RCC 7860 (cell line): ENCODE measurements at regions not wholly inside any gene's neighbourhood (a gene's known extent, or its start where the extent isn't known, plus 50 kb on each side); places are given as distances from the start of the nearest gene placed in this dataset.
A peak's percentile ranks its signal among the peaks of the same experiment; 100 is the strongest.

Source experiments
- DNase-seq: peaks from one replicate; pipeline ENCODE4 v3.0.0-alpha.2; 2015; ENCODE audit warnings: low spot score
- FAIRE-seq: peaks from 2 replicates; lab custom pipeline; 2012; peaks lifted over from hg19 to GRCh38; lab: Jason Lieb, UNC

DNA sequence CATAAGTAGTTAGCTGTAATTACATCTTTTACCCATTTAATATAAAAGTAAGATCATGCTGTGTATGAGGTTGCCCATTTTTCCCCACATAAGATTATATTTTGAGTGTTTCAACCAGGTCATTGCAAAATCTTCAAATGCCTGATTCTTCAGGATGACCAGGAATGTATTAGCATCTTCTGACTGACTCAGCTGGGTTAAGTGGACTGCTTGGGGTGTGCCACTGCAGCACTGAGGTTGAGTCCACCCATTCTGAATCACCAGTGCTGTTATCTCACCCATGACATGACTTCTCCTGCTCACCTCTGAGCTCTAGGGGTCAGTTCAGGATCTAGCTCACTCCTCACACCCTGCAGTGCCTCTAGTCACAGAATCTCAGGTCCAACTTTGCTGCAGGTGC is 576.7 kb upstream of the ZEB2 start:
- FAIRE-seq = peak; percentile 87
- DNase-seq = peak; percentile 86

DNA sequence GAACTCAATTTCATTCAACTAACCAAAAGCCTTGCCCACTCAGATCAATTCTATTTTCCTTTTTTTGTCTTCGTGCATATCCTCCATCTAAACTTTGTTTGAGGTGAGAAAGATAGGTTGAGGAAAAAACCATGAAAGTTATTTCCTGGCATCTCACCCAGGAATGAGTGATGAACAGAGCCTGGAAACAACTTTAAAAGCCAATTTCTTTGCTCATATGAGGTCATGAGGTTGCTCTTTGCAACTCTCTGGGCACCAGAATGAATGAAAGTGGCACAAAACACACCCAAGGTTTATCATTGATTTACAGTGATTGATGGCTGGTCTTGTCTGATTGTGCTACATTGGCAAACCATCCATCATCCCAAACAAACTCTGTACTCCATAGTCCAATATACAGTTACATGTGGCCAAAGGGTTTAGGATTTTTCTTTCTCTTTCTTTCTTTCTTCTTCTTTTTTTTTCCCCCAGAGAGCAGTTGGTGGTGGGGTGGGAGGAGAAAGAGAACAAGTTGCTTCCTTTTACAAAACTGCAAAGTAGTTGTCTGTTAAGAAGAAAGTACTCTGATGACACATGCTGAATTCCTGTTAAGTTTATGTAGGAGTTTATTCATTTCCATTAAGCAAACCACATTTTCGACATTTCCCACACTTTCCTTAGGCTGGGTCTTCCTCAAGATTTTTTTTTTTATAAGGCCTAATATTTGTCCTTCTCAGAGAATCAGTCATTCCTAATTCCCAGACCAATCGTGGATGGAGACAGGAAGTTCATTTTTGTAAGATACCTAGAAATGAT is 575.9 kb upstream of the ZEB2 start:
- DNase-seq (peak; percentile 70), FAIRE-seq (no peak)

DNA sequence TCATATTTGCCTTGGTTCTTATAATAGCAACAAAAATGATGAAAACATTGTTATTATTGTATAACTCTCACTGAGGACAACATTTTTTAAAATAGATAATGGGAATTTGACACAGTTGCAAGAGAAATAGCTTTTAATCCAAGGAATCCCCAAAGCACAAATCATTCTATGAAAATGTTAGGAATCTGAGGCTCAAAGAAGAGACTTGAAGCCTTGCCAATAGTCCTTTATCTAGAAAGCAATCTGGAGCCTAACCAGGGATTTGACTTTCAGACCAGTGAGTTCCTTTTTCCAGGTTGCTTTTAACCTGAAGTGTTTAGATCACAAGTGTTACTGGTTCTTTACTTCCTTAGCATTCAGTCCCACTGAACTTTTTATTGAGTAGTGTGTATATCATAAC is 574.5 kb upstream of the ZEB2 start:
- FAIRE-seq (no peak), DNase-seq (peak; percentile 15)

DNA sequence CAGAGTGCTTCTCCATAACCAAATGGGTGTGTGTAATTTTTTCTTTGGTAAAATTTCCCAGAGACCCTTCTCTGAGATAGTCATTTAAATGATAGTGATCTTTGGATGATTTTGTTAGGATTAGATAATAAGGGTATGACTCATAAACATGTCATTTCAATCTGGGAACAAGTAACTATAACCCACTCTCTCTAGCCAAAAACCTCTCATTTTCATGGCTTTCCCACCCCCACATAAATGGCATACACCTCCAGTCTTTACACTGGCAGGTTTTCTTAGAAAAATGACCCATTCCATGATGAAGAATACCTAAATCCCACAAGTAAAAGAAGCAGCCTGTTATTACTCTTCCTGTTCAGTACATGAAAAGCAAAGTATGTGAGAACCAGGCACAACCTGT is 572.0 kb upstream of the ZEB2 start:
- peak; percentile 51 for FAIRE-seq
- DNase-seq = peak; percentile 12

DNA sequence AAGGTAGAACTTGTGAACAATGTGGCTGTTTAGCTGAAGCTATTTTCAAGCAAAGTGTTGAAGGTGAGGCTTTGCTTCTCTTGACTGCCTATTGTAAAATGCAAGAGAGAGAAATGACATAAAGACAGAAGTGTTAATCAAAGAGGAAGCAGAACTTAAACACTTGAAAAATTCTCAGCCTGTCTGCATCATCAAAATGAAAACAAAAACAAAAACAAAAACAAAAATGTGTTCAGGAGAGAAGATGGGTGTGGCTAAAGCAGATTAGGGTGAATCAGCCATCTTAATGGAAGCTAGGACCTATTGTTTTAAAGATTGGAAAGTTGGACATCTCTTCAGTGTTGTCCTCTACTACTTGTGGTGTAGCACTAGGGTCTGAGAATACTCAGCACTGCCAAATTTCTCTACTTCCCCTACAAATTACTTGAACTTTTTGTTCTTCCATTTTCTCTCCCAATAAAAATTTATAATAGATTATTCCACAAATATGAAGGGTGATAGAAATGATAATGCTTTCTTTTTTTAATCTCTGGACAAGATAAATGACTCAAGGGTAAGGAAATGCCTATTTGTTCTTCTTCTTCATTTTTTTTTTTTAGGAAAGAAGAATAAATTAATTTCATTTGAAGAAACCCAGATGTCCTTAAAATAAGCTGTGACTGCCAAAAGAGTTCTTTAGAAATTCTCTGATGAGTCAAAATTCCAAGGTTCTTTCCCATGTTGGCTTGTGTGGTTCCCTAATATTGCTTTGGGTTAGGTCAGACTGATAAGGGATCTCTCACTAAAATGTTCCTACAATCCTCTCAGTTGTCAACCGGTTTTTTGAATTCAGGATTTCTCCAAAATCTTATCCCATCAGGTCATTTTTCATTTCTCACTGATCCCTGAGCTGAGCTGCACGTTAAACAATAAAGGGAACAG is 571.2 kb upstream of the ZEB2 start:
- no peak for DNase-seq
- FAIRE-seq = no peak

DNA sequence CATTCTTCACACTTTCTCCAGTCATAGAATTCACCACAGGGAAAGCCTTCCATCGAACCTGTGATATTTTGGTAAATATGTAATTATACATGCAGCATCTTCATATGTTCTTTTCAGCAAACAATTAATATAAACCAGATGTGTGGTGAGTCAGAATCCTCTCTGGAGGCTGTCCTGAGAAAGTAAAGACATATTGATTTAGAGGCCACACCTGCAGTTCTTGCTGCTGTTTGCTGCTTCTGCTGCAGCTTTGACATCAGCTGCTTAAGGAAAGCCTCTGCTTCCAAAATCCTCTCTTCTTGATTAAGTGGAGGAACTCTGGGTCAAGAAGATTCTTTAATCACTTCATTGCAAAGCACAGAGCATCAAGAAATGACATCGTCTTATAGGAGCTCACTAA is 568.8 kb upstream of the ZEB2 start:
- FAIRE-seq (no peak), DNase-seq (no peak)

DNA sequence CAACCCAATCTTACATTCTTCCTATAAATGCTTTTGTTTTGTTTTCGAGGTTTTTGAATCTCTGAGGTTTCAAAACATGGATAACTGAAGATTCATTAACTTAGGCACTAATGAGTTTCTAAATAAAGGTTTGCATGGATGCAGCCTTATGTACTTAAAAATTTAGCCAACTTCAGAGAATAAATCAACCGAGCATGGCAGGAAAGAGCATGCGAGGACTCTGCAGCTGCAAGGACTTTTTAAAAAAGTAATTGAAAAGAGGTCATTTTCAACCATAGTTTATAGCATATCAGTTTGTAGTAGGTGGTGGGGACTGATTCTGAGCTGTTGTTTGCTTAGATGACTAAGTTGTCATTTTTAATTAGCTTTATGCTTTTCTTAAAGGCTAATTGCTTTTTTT is 567.0 kb upstream of the ZEB2 start:
- no peak for FAIRE-seq
- DNase-seq = no peak

DNA sequence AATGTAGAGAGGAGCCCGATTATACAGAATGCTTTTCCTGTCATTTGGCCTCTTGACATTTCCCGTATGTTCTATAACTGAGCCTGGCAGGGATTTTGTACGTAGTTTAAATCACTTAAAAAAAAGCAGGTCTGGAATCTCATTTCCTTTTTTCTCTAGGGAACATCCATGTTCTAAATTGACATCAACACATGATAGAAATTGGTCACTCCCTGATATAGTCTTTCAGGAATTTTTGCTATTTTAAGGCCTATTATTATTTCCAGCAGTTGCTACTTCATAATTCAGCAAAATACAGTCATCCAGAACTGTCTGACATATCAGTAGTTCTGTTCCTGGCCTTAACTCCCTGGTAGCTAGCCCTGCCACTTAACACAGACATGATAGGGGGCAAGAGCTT is 565.7 kb upstream of the ZEB2 start:
- DNase-seq (no peak), FAIRE-seq (no peak)

DNA sequence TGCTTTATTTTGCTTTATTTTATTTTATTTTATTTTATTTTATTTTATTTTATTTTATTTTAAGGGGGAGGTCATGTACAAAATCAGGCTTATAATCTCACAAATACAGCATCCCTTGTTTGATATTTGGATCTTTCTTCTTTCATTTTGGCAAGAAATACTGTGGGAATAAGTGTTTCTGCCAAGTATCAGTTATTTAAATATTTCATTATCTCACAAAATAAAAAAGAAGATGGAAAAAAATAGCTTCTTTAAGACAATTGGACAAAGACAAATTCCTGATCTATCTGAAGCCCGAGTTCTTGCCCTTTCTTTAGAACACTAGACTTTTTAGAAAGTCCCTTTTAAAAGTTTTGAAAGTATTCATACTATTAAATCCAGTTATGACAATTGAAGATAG is 560.5 kb upstream of the ZEB2 start:
- FAIRE-seq = no peak

DNA sequence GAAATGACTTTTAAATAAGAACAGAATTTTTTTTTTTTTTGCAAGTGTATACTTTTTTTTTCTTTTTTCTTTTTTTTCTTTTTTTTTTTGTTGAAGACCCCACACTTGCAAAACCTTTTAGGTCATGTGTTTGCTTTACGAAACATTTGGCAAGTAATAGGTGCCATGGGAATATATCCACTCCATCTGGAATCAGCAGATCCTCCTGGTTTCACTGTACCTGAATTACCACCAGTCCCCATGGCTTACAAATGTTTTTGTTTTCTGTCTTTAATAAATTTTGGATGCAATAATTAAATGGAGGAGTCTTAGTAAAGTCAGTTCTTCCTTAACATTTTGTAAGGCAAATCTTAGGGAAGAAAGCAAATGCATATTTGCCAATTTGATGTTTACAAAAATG is 559.7 kb upstream of the ZEB2 start:
- FAIRE-seq = no peak
- DNase-seq = no peak

More for the DNA sequence above, 560.5 kb upstream of the ZEB2 start:
- DNase-seq = no peak

DNA sequence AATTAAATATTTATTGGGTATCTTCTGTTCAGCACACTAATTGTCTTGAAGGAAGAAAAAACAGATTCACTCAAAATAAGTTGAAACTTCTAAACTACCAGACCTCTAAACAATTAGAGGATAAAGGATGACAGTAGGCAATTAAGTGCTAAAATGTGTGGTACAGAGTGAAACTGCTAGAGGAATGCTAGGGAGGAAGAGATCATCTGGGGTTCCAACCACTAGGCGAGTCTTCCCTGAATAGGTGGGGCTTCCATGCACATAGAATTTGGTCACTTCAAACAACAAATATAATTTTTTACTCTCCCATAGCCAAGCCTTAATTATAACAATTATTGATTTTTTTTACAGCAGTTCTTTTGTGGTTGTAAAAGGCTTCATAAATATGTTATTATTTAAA is 559.0 kb upstream of the ZEB2 start:
- DNase-seq (no peak), FAIRE-seq (no peak)

DNA sequence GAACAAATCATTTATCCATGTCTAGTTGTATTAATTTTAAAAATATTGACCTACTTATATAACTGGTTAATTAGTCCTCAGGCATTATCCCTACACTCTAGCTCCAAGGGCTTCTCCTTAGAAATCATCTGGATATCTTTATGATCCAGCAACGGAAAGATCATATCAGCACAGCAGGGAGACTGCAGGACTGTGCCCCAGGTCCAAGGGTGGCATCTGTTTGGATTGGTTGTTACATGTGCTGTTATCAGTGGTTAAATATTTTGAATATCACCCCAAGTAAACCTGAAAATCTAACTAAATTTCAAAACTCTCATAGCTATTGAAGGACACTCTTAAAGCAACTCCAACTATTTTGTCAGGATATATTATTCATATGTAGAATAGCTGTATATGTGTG is 556.2 kb upstream of the ZEB2 start:
- DNase-seq (no peak), FAIRE-seq (no peak)

DNA sequence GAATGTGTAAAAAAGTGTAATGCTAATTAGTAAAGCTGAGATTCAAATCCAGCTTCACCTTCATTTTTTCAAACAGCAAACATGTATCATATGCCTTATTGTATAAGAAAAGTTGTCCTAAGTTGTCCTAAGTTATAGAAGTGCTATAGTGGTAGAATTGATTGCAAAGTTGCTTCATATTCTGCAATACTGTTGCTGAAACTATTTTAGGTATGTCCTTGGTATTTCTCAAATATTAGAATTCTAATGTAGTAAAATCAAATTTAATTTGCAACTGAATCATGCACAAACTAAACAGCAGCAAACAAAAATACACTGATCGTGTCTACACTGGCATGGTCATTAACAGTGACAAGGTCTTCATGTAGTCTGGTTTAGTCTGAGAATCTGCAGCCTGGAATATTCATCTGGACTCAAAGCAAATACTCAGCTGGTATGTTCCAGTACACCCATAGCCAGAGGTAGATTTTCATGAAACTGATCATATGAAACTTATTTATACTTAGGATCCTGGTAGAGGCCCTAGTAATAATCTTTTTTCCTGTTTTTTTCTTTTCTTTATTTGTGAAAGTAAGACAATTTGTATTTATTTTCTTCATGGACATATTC is 555.6 kb upstream of the ZEB2 start:
- FAIRE-seq (no peak), DNase-seq (no peak)

DNA sequence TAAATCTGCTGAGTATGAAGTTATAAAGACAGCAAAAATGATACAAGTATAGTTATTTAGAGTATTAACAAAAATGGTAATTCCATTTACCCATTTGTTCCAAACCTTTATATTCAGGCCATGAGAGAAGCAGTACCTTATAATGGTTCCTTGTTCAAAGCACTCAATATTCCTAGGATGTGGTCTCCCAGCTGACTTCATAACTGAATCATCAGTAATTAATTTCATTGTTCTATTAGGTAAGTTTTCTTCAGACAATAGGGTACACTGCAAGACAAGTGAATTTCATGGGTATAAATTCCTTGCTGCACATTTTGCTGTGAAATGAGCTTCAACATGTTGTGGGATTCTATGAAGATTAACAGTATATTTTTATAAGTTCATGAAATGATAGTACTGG is 550.8 kb upstream of the ZEB2 start:
- no peak for FAIRE-seq

DNA sequence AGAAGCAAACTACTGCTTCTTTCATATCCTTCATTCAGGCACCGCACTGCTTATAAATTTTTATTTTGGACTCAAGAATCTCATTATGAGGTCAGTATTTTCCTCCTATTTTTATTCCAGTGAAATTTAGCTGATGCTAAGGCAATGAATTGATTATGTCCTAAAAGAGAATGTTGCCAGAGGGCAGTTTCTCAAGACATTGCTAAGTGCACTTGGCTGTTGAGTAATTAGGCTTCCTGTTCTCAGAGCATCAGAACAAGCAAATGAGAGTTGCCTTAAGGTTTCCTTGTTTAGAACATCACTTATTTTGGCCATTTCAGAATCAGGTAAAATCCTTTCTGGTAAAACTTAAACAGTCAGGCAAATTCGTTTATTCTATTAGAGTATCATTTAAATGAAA is 548.6 kb upstream of the ZEB2 start:
- DNase-seq (no peak), FAIRE-seq (no peak)

More for the DNA sequence above, 550.8 kb upstream of the ZEB2 start:
- no peak for DNase-seq

DNA sequence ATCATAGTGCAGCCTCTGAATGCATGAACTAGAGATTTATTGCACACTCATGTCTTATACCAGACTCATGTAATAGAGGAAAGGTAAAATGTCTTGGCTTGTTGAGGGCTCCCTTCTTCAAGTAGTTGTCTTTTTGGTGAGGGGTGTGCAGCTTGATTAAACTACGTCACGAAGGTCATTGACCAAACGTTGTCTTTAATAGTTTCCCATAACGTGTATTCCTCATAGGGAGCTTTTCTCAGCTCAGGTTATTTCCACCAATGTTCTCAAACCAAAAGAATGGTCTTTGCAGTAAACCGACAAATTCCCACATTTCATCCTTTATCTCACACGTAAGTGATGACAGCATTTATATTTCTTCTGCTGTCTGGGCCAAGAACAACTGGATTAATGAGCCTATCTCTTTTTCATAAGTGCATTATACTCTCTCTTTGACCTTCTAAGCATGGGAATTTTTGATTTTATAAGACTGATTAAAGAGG is 547.7 kb upstream of the ZEB2 start:
- DNase-seq = no peak
- no peak for FAIRE-seq

DNA sequence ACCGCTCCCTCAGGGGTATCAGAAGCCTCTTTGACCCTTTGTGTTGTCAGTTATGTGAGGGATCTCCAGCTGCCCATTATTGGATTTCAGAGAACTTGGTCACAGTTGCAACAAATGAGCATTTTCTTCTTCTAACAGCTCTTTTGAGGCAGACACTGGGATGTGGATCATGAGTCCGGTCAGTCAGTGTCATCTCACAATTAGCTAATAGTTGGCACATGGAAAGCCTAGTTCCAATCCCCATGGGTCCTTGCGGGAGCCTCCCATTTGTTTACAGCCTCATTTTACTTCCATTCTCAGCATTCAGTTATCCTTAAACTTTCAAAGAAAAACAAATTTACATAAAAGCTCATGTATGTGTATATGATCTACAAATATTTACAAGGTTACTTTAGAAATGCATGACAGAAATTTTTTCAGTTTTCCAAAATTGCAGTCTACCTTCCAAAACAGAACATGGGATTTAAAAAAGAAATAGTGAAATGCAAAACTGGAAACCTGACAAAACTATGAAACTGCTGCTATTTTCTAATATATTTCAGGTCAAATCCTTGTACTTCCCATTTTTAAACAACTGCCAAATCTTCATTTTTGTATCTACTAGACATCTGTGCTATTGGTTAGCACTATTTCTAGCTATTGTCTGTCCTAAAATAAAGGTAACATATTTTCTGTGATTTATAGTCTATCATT is 547.1 kb upstream of the ZEB2 start:
- FAIRE-seq = no peak
- no peak for DNase-seq

DNA sequence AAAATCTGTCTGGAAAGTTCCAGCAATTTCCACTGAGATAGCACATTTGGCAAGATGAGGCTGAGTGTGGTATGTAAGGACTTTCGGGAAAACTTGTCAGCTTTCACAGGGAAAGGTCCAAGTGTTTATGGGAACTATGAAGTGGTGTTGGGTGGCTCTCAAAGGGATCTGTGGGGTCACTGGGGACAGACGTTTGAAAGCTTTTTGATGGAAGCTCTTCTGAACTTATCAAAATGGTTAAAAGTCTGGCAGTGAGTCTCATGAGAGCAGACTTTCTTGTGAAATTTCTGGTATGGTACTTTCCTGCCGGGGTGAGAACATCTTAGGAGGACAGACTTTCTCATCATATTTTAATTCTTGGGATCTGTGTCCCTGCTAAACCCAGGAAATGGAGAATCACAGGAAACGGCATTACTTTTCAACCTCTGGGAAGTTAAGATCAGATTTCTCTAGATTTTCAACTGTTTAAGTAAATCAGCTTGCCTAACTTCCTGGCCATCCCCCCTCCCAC is 546.3 kb upstream of the ZEB2 start:
- FAIRE-seq (no peak), DNase-seq (no peak)

DNA sequence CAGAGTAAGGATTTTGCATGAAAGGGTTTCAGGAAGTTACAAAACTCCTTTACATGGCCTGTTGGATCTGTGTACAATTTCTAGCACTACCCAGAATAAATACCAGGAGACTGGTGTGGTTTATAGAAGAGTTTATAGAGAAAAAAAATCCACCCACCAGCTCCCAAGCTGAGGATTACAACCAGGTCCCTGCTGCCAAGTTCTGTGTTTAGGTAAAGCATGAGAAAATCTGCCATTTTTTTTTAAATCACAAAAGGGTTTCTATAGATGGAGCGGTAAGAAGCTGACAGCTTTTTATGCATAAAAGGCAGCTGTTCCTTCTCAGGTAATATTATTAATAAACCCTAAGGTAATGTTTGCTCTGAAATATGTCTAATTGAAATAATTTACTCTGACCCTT is 545.4 kb upstream of the ZEB2 start:
- no peak for FAIRE-seq
- DNase-seq = no peak

DNA sequence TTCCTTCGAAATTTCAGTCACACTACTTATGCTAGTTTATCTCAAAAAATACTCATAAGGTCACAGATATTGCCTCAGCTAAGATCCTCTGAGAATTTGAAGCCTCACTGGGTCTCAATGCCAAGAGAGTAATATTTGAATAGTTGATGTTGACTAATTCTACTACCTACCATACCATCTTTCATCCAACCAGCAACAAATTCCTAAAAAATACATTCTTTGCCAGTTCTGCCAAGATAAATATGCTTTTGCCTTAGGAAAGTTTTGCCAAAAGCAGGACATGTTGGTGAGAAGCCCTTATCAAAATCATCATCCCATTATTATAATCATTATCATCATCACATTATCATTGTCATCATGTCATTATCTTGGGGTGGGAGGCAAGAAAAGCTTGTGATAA is 544.6 kb upstream of the ZEB2 start:
- no peak for FAIRE-seq

DNA sequence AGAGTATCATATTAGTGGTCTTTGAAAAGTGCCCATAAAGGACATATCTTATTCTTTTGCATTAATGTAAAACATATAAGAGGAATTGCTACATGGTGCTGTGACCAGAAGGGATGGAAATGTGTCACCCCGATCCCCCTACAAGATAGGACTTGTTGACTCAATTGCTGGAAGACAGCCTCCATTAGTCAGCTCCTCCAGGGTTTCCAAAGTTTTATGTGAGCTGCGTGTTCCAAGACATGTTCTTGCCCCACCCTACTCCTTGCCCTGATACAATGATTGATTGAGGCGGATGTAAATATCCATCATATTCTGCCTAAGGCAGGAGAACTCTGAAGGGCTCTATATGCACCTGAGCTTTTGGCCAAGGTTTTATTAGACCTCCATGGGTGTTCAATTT is 541.0 kb upstream of the ZEB2 start:
- DNase-seq = no peak

More for the DNA sequence above, 544.6 kb upstream of the ZEB2 start:
- no peak for DNase-seq

More for the DNA sequence above, 541.0 kb upstream of the ZEB2 start:
- FAIRE-seq = no peak
